CD4-positive, CD25-positive, alpha-beta regulatory T cell (primary cell): ENCODE measurements at regions not wholly inside any gene's neighbourhood (a gene's known extent, or its start where the extent isn't known, plus 50 kb on each side); places are given as distances from the start of the nearest gene placed in this dataset.

Source experiments
- ATAC-seq, 2 donors: fragments of 150-1000 bp; cut with Tn5 transposase; one replicate each; pipeline ENCODE4 v1.10.0; 2021; ENCODE audit warnings: low read depth in 2 of 2, moderate number of reproducible peaks in 2 of 2, moderate library complexity in 1 of 2
- DNase-seq, 3 donors: peaks; one replicate each; pipeline versions ENCODE4 v3.0.0 to v3.0.0-alpha.2; 2012 to 2022; ENCODE audit warnings: mixed read lengths in 1 of 3
- H3K27ac ChIP-seq: one replicate; pipeline ENCODE4 v1.7.0; 2013; ENCODE audit warnings: mild to moderate bottlenecking, low read length; ENCODE audit not compliant: insufficient read depth, poor library complexity, severe bottlenecking
- H3K27me3 ChIP-seq: one replicate; pipeline ENCODE4 v1.7.0; 2013; ENCODE audit warnings: low read length; ENCODE audit not compliant: control insufficient read depth, insufficient read depth
- H3K36me3 ChIP-seq: one replicate; pipeline ENCODE4 v1.7.0; 2013; ENCODE audit warnings: mild to moderate bottlenecking, low read length, moderate library complexity; ENCODE audit not compliant: control insufficient read depth, insufficient read depth
- H3K4me1 ChIP-seq: 2 replicates; pipeline ENCODE4 v1.7.0; 2013; ENCODE audit warnings: mild to moderate bottlenecking, low read length; ENCODE audit not compliant: insufficient read depth, control insufficient read depth, poor library complexity, severe bottlenecking
- H3K4me3 ChIP-seq: one replicate; pipeline ENCODE4 v1.7.0; 2013; ENCODE audit warnings: low read depth, mild to moderate bottlenecking, low read length, moderate library complexity
- H3K9me3 ChIP-seq, 2 experiments: 1 replicate in 1 of 2; 2 replicates in 1 of 2; pipeline ENCODE4 v1.7.0; 2013; ENCODE audit warnings: low read length in 2 of 2, mild to moderate bottlenecking in 1 of 2, moderate library complexity in 1 of 2; ENCODE audit not compliant: control insufficient read depth in 2 of 2
- H3K27ac Mint-ChIP-seq, 3 donors: one replicate each; pipeline ENCODE4 v1.8.0; 2020 to 2022; ENCODE audit warnings: mild to moderate bottlenecking in 3 of 3, mixed read lengths in 3 of 3, moderate library complexity in 2 of 3
- H3K27me3 Mint-ChIP-seq: one replicate; pipeline ENCODE4 v1.8.0; 2022; ENCODE audit warnings: mild to moderate bottlenecking, mixed read lengths
- H3K36me3 Mint-ChIP-seq: one replicate; pipeline ENCODE4 v1.8.0; 2020; ENCODE audit warnings: mixed read lengths
- H3K4me1 Mint-ChIP-seq, 4 donors: one replicate each; pipeline ENCODE4 v1.8.0; 2020 to 2022; ENCODE audit warnings: mixed read lengths in 4 of 4, mild to moderate bottlenecking in 1 of 4
- H3K4me3 Mint-ChIP-seq, 4 donors: one replicate each; pipeline ENCODE4 v1.8.0; 2020 to 2022; ENCODE audit warnings: mild to moderate bottlenecking in 4 of 4, mixed read lengths in 4 of 4, moderate library complexity in 3 of 4
- H3K9me3 Mint-ChIP-seq, 7 donors: one replicate each; pipeline ENCODE4 v1.8.0; 2020 to 2022; ENCODE audit warnings: mixed read lengths in 7 of 7, mild to moderate bottlenecking in 3 of 7, moderate library complexity in 2 of 7

- no peaks in the 10 kb centered on the region for H3K4me1 ChIP-seq
- DNase-seq, result no peak
- H3K4me3 ChIP-seq, result no peak overlapping the region
- H3K36me3 ChIP-seq, result no peaks in the 10 kb centered on the region
- no peaks in the 10 kb centered on the region for H3K27me3 ChIP-seq
- no peak overlapping the region for H3K27ac ChIP-seq
- Mint-ChIP-seq H3K36me3 (no peaks in the 10 kb centered on the region), H3K4me3 (no peak overlapping the region), H3K27ac (no peak overlapping the region), H3K4me1 (no peaks in the 10 kb centered on the region), H3K9me3 (peaks cover 0 to 25% (median 5%) of the 10 kb centered on the region in 7 donors), H3K27me3 (no peaks in the 10 kb centered on the region)
- no peak for ATAC-seq
- H3K9me3 ChIP-seq, result no peaks in the 10 kb centered on the region
Measured at GRCh38 chr4:20119141-20119540, 132.6 kb upstream of the SLIT2 start.

GRCh38 chr4:20109391-20109790 is 142.3 kb upstream of the SLIT2 start:
- no peaks in the 10 kb centered on the region for H3K27me3 ChIP-seq
- peaks cover 4 to 15% (median 11%) of the 10 kb centered on the region in 7 donors for H3K9me3 Mint-ChIP-seq
- no peak for DNase-seq
- no peaks in the 10 kb centered on the region for H3K4me1 Mint-ChIP-seq
- no peak overlapping the region for H3K4me3 ChIP-seq
- no peak overlapping the region for H3K4me3 Mint-ChIP-seq
- ATAC-seq, result no peak
- H3K27ac ChIP-seq, result no peak overlapping the region
- no peaks in the 10 kb centered on the region for H3K4me1 ChIP-seq
- H3K36me3 ChIP-seq, result no peaks in the 10 kb centered on the region
- no peaks in the 10 kb centered on the region for H3K27me3 Mint-ChIP-seq
- H3K36me3 Mint-ChIP-seq, result no peaks in the 10 kb centered on the region
- H3K27ac Mint-ChIP-seq, result no peak overlapping the region
- peaks cover 1 to 7% of the 10 kb centered on the region in 2 experiments for H3K9me3 ChIP-seq

GRCh38 chr4:20106921-20107320 is 144.8 kb upstream of the SLIT2 start:
- no peaks in the 10 kb centered on the region for H3K36me3 ChIP-seq
- ATAC-seq (no peak), DNase-seq (no peak)
- no peak overlapping the region for H3K27ac ChIP-seq
- no peaks in the 10 kb centered on the region for H3K27me3 Mint-ChIP-seq
- no peaks in the 10 kb centered on the region for H3K4me1 Mint-ChIP-seq
- H3K9me3 Mint-ChIP-seq, result peaks cover 2 to 14% (median 7%) of the 10 kb centered on the region in 7 donors
- no peaks in the 10 kb centered on the region for H3K27me3 ChIP-seq
- H3K27ac Mint-ChIP-seq, result no peak overlapping the region
- H3K4me1 ChIP-seq, result no peaks in the 10 kb centered on the region
- no peak overlapping the region for H3K4me3 ChIP-seq
- H3K9me3 ChIP-seq, result peaks cover 3 to 7% of the 10 kb centered on the region in 2 experiments
- no peak overlapping the region for H3K4me3 Mint-ChIP-seq
- no peaks in the 10 kb centered on the region for H3K36me3 Mint-ChIP-seq

- H3K27ac Mint-ChIP-seq, result no peak overlapping the region
- Histone ChIP-seq H3K27ac (no peak overlapping the region), H3K4me3 (no peak overlapping the region), H3K27me3 (no peaks in the 10 kb centered on the region), H3K9me3 (peaks cover 0 to 2% of the 10 kb centered on the region in 2 experiments), H3K4me1 (no peaks in the 10 kb centered on the region), H3K36me3 (no peaks in the 10 kb centered on the region)
- no peak overlapping the region for H3K4me3 Mint-ChIP-seq
- no peaks in the 10 kb centered on the region for H3K4me1 Mint-ChIP-seq
- no peaks in the 10 kb centered on the region for H3K36me3 Mint-ChIP-seq
- peaks cover 1 to 16% (median 8%) of the 10 kb centered on the region in 7 donors for H3K9me3 Mint-ChIP-seq
- ATAC-seq (no peak), DNase-seq (no peak)
- H3K27me3 Mint-ChIP-seq, result no peaks in the 10 kb centered on the region
Measured at GRCh38 chr4:20101831-20102230, 149.9 kb upstream of the SLIT2 start.

- ATAC-seq (no peak), DNase-seq (no peak)
- Mint-ChIP-seq H3K27ac (no peak overlapping the region), H3K9me3 (peaks cover 3 to 21% (median 10%) of the 10 kb centered on the region in 7 donors), H3K36me3 (no peaks in the 10 kb centered on the region), H3K27me3 (no peaks in the 10 kb centered on the region), H3K4me1 (no peaks in the 10 kb centered on the region), H3K4me3 (no peak overlapping the region)
- Histone ChIP-seq H3K27ac (no peak overlapping the region), H3K9me3 (no peaks in the 10 kb centered on the region), H3K36me3 (no peaks in the 10 kb centered on the region), H3K4me3 (no peak overlapping the region), H3K4me1 (no peaks in the 10 kb centered on the region), H3K27me3 (no peaks in the 10 kb centered on the region)
Measured at GRCh38 chr4:20096911-20097310, 154.8 kb upstream of the SLIT2 start.

- H3K27ac Mint-ChIP-seq, result no peak overlapping the region
Measured at GRCh38 chr4:20095805-20096541, 155.7 kb upstream of the SLIT2 start.

GRCh38 chr4:20091781-20092180 is 159.9 kb upstream of the SLIT2 start:
- DNase-seq (no peak), ATAC-seq (no peak)
- no peaks in the 10 kb centered on the region for H3K27me3 ChIP-seq
- H3K36me3 Mint-ChIP-seq, result no peaks in the 10 kb centered on the region
- no peak overlapping the region for H3K27ac Mint-ChIP-seq
- no peaks in the 10 kb centered on the region for H3K9me3 ChIP-seq
- no peaks in the 10 kb centered on the region for H3K27me3 Mint-ChIP-seq
- H3K4me3 ChIP-seq, result no peak overlapping the region
- H3K4me1 ChIP-seq, result no peaks in the 10 kb centered on the region
- peaks cover 0 to 18% (median 4%) of the 10 kb centered on the region in 7 donors for H3K9me3 Mint-ChIP-seq
- no peak overlapping the region for H3K27ac ChIP-seq
- no peak overlapping the region for H3K4me3 Mint-ChIP-seq
- no peaks in the 10 kb centered on the region for H3K4me1 Mint-ChIP-seq
- H3K36me3 ChIP-seq, result no peaks in the 10 kb centered on the region

More at GRCh38 chr4:20095805-20096541, 155.7 kb upstream of the SLIT2 start:
- Mint-ChIP-seq H3K36me3 (no peaks in the 10 kb centered on the region), H3K4me3 (no peak overlapping the region), H3K27me3 (no peaks in the 10 kb centered on the region), H3K9me3 (peaks cover 3 to 21% (median 9%) of the 10 kb centered on the region in 7 donors), H3K4me1 (no peaks in the 10 kb centered on the region)
- no peaks in the 10 kb centered on the region for H3K4me1 ChIP-seq
- no peak for ATAC-seq
- H3K27me3 ChIP-seq, result no peaks in the 10 kb centered on the region
- no peaks in the 10 kb centered on the region for H3K36me3 ChIP-seq
- no peak overlapping the region for H3K4me3 ChIP-seq
- no peak for DNase-seq
- no peak overlapping the region for H3K27ac ChIP-seq
- no peaks in the 10 kb centered on the region for H3K9me3 ChIP-seq

- Histone ChIP-seq H3K4me3 (no peak overlapping the region), H3K36me3 (no peaks in the 10 kb centered on the region), H3K4me1 (no peaks in the 10 kb centered on the region), H3K9me3 (no peaks in the 10 kb centered on the region), H3K27ac (no peak overlapping the region), H3K27me3 (no peaks in the 10 kb centered on the region)
- no peak overlapping the region for H3K4me3 Mint-ChIP-seq
- H3K9me3 Mint-ChIP-seq, result peaks cover 0 to 7% (median 0%) of the 10 kb centered on the region in 7 donors
- no peaks in the 10 kb centered on the region for H3K4me1 Mint-ChIP-seq
- no peak for DNase-seq
- H3K27ac Mint-ChIP-seq, result no peak overlapping the region
- no peaks in the 10 kb centered on the region for H3K27me3 Mint-ChIP-seq
- H3K36me3 Mint-ChIP-seq, result no peaks in the 10 kb centered on the region
- no peak for ATAC-seq
Measured at GRCh38 chr4:20087522-20087911, 164.2 kb upstream of the SLIT2 start.
